COR-L47 (cell line): ENCODE measurements at regions not wholly inside any gene's neighbourhood (a gene's known extent, or its start where the extent isn't known, plus 50 kb on each side); places are given as distances from the start of the nearest gene placed in this dataset.
"Not testable (repeated sequence)": the region's sequence is repeated elsewhere in the genome, so short reads cannot be mapped to it uniquely, and the experiment has no call there.

Experiments used
- DNase-seq: peaks from one replicate; lab custom pipeline; 2025; lab: John Stamatoyannopoulos, UW

DNA sequence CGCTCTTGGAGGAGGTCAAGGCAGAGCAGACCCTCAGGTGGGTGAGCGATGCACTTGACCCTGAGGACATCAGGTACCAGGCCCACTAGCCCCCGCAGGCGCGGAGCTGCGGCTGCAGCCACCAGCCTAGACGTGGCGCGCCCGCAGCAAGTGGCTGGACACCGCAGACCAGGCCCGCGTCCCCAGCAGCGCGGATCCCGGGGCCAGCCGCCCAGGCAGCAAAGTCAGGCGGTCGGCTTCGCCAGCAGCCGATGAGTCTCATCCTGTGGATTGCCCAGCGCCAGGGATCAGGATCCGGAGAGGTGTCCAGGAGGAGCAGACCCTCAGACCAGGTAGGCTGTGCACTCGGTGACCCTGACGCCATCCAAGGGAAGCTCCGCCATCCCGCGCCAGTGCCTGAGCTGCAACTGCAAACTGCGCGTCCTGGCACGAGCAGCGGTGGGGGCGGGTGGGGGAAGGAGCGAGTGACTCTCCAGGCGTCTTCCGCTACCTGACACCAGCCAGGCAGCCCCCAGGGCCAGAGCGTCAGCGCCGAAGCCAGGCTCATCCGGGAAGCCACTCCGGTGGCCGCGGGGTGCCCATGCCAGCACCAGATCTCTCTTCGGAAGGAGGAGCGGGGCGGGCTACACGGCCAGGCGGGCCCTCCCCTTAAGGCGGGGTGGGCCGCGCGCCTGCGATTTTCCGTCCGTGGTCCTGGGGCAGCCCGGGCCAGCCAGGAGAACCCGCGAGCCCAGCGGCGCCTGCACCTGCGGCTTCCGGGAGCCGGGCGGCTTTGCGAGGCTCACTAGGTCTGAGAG is 92.6 kb upstream of the THOC3 start:
- DNase-seq = not testable (repeated sequence)

DNA sequence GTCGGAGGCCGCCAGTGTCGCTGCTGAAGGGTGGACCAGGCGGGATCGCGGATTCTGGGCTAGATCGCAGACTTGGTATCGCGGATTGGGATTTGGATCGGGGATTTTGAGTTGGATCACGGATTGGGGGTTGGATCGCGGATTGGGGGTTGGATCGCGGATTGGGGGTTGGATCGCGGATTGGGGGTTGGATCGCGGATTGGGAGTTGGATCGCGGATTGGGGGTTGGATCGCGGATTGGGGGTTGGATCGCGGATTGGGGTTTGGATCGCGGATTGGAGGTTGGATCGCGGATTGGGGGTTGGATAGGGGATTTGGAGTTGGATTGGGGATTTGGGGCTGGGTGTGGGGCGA is 93.1 kb upstream of the THOC3 start:
- not testable (repeated sequence) for DNase-seq

- DNase-seq = not testable (repeated sequence)
These were observed 93.5 kb upstream of the THOC3 start for GRCh38 chr5:176061660-176062059.

DNA sequence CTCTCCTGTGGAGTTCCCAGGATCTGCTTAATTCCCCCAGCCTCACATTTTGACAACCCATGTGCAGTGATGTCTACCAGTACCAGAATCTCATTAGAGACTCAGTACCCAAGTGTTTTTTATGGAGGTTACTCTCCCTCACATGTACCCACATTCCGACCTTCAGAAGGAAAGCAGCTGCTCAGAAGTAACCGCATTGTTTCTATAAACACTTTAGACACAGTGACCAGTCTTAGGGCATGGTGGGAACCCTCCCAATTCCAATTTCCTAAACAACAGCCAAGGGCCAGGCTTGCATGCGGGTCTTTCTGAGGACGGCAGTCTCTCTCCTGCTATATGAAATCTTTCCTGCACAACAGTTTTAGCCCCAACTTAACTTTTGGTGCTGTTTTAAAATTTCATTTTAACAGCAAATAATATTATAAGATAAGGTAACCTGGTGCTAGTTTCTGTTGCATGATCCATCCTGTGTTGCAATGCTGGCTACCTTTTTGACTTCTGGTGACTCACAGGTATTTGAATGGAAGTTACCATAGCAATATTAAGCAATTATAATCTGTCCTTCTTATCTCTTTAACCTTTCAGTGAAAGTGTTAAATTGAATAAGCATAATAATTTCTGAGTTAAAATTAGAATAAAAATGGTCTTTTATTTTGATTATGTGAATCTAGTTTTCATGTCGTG is 98.3 kb upstream of the THOC3 start:
- DNase-seq = not testable (repeated sequence)

- DNase-seq = not testable (repeated sequence)
These were observed 99.0 kb upstream of the THOC3 start for GRCh38 chr5:176067162-176067561.

DNA sequence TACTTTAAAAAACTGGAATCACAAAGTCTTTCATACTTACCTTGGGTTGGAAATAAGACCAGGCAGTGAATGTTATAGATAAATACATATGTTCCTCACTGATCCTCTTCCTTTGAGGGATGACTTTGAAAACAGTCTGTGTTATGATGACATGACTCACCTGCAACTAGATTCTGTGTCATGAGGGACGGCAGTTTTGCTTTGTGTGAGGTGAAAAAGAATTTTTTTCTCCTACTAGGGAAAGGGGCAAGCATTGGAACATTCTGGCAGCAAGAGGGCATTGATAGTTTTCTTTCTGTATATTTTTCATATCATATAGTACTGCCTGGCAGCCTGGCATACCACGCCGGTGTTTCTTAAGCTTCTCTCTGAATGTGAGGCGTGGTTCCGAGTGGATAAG is 99.8 kb upstream of the THOC3 start:
- not testable (repeated sequence) for DNase-seq

DNA sequence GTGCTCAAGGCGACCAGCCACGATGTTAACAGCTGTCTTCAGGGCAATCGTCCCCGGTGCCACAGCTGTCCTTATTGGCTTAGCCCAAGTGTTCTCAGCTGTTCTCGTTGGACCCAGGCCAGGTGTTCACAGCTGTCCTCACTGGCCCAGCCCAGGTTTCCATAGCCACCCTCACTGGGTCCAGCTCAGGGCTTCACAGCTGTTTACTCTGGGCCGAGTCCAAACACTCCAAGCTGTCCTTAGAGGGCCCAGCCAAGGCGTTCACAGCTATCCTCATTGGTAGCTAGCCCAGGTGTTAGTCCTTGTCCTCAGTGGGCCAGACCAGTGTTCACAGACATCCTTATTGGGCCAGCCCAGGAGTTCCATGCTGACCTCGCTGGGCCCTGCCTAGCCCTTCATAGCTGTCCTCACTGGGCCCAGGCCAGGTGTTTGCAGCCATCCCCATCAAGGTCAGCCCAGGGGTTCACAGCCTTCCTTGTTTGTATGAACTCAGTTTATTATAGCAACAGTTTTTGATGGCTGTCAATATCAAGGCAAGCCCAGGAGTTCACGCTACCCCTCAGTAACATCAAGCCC is 106.0 kb upstream of the THOC3 start:
- not testable (repeated sequence) for DNase-seq

- DNase-seq = not testable (repeated sequence)
These were observed 115.6 kb upstream of the THOC3 start for GRCh38 chr5:176083717-176084116.

- not testable (repeated sequence) for DNase-seq
These were observed 135.0 kb upstream of the THOC3 start for GRCh38 chr5:176103083-176103482.

- DNase-seq = not testable (repeated sequence)
These were observed 125.3 kb upstream of the SIMC1 start for GRCh38 chr5:176112888-176113287.

- DNase-seq = not testable (repeated sequence)
These were observed 124.4 kb upstream of the SIMC1 start for GRCh38 chr5:176113673-176114335.

DNA sequence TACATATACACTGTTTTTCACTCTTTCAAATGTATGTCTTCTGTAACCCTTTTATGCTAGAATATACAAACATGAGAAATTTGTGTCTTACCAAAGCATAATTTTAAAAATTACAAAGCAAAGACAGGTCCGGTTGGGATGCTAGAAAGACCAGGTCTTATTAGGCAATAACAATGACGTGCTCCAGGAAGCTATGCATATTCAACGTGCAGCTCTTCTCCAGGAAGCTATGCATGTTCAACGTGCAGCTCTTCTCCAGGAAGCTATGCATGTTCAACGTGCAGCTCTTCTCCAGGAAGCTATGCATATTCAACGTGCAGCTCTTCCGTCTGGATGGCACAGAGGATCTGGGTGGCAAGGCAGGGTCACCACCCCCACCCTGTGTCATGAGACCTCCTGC is 123.4 kb upstream of the SIMC1 start:
- not testable (repeated sequence) for DNase-seq

- not testable (repeated sequence) for DNase-seq
These were observed 120.5 kb upstream of the SIMC1 start for GRCh38 chr5:176117699-176118238.

DNA sequence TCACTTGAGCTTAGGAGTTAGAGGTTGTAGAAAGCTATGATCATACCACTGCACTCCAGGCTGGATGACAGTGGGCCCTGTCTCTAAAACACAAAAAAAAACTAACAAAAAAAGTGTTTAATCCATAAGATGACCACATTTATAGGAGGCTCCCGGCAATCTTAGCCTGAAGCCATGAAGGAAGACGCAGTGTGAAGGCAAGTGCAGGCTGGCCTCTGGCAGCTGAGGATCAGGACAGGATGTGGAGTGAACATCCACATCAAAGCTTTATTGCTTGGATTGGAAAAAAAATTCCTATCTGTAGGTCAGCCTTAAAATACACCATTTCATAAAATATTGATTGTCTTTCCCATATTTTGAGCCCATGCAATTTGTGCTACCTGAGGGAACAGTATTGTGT is 115.9 kb upstream of the SIMC1 start:
- DNase-seq = not testable (repeated sequence)

GRCh38 chr5:176124120-176124519 is 114.1 kb upstream of the SIMC1 start:
- not testable (repeated sequence) for DNase-seq

DNA sequence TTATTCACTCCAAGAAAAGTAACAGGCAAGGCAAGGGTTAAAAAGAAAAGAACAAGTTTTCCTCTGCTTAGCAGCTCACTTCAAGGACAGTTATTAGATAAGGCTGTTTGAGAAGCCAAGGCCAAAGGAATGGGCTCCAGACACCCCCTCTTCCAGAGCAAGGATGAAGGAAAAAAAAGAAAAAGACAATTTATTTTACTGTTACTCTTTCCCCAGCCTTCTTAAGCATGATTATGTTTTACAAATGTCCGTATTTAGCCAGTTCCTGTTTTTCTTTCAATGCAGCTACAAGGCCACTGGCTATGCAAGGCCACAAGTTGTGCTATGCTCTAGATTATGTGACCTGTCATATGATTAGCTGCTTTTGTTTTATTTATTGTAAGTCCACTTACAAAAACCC is 106.5 kb upstream of the SIMC1 start:
- DNase-seq = no peak

DNA sequence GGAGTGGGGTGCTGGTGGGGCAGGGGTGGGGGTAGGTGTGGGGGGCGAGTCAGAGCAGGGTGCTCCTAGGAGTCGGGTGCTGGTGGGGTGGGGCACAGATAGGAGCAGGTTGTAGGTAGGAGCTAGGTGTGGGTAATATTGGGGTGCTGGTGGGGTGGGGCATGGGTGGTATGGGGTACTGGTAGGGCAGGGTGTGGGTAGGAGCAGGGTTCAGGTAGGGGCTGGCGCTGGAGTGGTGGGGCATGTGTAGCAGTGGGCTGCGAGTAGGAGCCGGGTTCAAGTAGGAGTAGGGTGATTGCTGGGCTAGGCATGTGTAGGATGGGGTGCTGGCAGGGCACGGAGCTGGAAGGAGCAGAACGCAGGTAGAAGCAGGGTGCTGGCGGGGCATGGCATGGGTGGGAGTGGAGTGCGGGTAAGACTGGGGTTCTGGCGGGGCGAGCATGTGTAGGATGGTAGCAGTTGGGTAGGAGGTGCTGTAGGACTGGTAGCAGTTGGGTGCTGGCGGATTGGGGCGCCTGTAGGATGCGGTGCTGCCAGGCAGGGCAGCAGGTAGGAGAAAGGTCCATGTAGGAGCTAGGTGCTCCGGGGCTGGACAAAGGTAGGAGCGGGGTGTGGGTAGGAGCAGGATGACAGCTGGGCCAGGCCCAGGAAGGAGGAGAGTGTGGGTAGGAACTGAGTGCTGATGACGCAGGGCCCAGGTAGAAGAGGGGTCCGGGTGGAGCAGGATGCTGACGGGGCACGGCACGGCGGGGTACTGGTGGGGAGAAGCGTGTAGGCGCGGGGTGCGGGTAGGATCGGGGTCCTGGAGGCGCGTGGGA is 105.5 kb upstream of the SIMC1 start:
- DNase-seq = no peak

DNA sequence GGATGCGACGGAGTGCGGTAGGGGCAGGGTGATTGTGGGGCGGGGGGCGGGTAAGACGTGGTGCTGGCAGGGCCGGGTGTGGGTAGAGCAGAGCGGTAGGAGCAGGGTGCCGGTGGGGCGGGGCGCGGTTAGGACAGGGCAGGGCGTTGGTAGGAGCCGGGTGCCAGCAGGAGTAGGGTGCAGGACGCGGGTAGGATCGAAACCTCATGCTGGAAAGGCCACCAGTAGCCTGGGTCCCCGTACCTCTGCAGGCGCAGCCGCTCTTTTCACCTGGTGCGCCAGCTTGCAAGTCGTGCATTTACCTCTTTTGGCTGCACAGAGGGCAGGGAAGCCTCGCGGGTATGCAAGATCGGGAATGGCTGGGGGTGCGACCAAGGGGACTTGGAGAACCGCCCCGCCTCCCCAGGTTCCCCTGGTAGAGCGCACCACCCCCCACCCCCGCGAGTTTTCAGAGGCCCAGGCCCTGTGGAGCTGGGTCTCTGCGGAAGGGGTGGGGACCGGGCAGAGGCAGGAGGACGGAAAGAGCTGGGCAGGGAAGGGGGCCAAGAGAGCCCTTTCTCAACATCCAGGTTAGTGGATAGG is 104.8 kb upstream of the SIMC1 start:
- no peak for DNase-seq

DNA sequence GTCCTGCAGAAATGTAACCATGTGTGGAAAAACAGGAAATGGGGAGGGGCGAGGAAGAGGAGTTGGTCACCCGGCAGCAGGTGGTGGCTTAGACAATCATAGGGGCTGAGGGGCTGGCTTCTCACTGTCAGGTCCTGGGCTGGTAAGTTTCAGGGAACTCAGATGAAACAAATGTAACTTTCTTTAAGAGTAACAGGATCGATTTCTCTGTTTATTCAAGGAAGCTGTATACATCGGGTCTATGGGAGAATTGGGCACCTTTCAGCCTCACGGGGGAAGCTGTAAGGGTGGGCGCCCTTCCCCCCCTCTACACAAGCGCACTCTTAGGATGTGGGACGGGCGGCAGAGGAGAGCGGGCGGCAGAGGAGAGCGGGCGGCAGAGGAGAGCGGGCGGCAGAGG is 104.3 kb upstream of the SIMC1 start:
- no peak for DNase-seq

- DNase-seq = peak; percentile 8
These were observed 103.5 kb upstream of the SIMC1 start for GRCh38 chr5:176134529-176135223.
